Transverse colon (tissue), 4 donors: ENCODE measurements at regions not wholly inside any gene's neighbourhood (a gene's known extent, or its start where the extent isn't known, plus 50 kb on each side); places are given as distances from the start of the nearest gene placed in this dataset.
"Not testable (repeated sequence)": the region's sequence is repeated elsewhere in the genome, so short reads cannot be mapped to it uniquely, and the experiment has no call there.

Experiments
- DNase-seq: peaks from one replicate; pipeline ENCODE4 v3.0.0-alpha.2; 2019
- H3K27ac ChIP-seq, 4 donors: fragments of 200-600 bp; sonication (generic); 2 replicates each; pipeline ENCODE4 v1.5.1; 2016 to 2018; ENCODE audit warnings: inconsistent platforms in 4 of 4
- H3K27me3 ChIP-seq: fragments of 200-600 bp; sonication (generic); 2 replicates; pipeline ENCODE4 v1.5.1; 2017; ENCODE audit warnings: inconsistent platforms
- H3K36me3 ChIP-seq, 4 donors: fragments of 200-600 bp; sonication (generic); 2 replicates each; pipeline ENCODE4 v1.5.1; 2017 to 2019; ENCODE audit warnings: inconsistent platforms in 4 of 4
- H3K4me1 ChIP-seq, 4 donors: fragments of 200-600 bp; sonication (generic); 2 replicates each; pipeline ENCODE4 v1.5.1; 2017 to 2020; ENCODE audit warnings: inconsistent platforms in 4 of 4
- H3K4me3 ChIP-seq, 4 donors: fragments of 200-600 bp; sonication (generic); 1 replicate in 1 of 4; 2 replicates in 3 of 4; pipeline versions ENCODE4 v1.5.1 to v1.6.1; 2017 to 2019; ENCODE audit warnings: inconsistent platforms in 4 of 4
- H3K9me3 ChIP-seq, 2 donors: fragments of 200-600 bp; sonication (generic); 2 replicates each; pipeline ENCODE4 v1.5.1; 2017 to 2019; ENCODE audit warnings: inconsistent platforms in 2 of 2
- CTCF ChIP-seq, 5 experiments: fragments of 200-600 bp in 3 of 5; fragments of 450-650 bp in 2 of 5; sonication (generic) in 3 of 5; IDR thresholded peaks; 1 replicate in 2 of 5; 2 replicates in 3 of 5; pipeline ENCODE4 v1.5.1; 2016 to 2017; ENCODE audit warnings: antibody characterized with exemption in 5 of 5, inconsistent platforms in 3 of 5, mild to moderate bottlenecking in 2 of 5, moderate library complexity in 1 of 5
- EP300 ChIP-seq: sonication (generic); formaldehyde crosslinking; IDR thresholded peaks from one replicate; pipeline ENCODE4 v1.6.1; 2017; ENCODE audit warnings: antibody characterized with exemption, low read depth
- POLR2A ChIP-seq: fragments of 450-650 bp; IDR thresholded peaks from one replicate; pipeline ENCODE4 v1.6.1; 2016; ENCODE audit warnings: antibody characterized with exemption, mild to moderate bottlenecking, moderate library complexity
- POLR2AphosphoS5 ChIP-seq, 3 donors: sonication (generic); formaldehyde crosslinking; IDR thresholded peaks; one replicate each; pipeline ENCODE4 v1.6.1; 2016; ENCODE audit warnings: antibody characterized with exemption in 3 of 3
- WGBS, 2 donors: methylation state at CpG; one replicate each; pipeline ENCODE4 v1.1.5; 2018; ENCODE audit warnings: low coverage in 1 of 2; 5-methylcytosine and 5-hydroxymethylcytosine counted together
- in situ Hi-C, 4 donors: fragments of 200-750 bp; cut with MboI; loops; one replicate each; pipeline versions ENCODE4 v1.15.0 to v1.15.1; 2017; ENCODE audit warnings: low sequenced_read_pairs in 3 of 4, low pct_ligation_motif_present in 1 of 4, low pct_unique_long_range_greater_than_20kb in 1 of 4
- intact Hi-C: fragments of 100-400 bp; cut with DNase I; formaldehyde crosslinking; loops from one replicate; pipeline ENCODE4 v1.15.1; 2023; ENCODE audit warnings: low total_unique reads

- peaks cover 3% of the 10 kb centered on the region for H3K27me3 ChIP-seq
- H3K36me3 ChIP-seq = no peaks in the 10 kb centered on the region
- no peak for DNase-seq
- no peaks in the 10 kb centered on the region for H3K4me1 ChIP-seq
- H3K9me3 ChIP-seq = no peaks in the 10 kb centered on the region
- H3K4me3 ChIP-seq = no peak overlapping the region
- in situ Hi-C loops (no loop called here), intact Hi-C loops (no loop called here)
- WGBS, 2 donors = 68% methylated on average over 3 of the region's 5 CpGs; no CpG with 5 or more reads in 1 of the 2 donors
- no peak overlapping the region for H3K27ac ChIP-seq
- TF ChIP-seq POLR2A = no peak
- TF ChIP-seq EP300 = no peak
Measured at GRCh38 chr12:131466306-131466705, 244.6 kb upstream of the SFSWAP start.

GRCh38 chr12:131466932-131467331, 244.0 kb upstream of the SFSWAP start:
- Histone ChIP-seq H3K4me3 (no peak overlapping the region), H3K36me3 (no peaks in the 10 kb centered on the region), H3K27me3 (peaks cover 3% of the 10 kb centered on the region), H3K27ac (no peak overlapping the region), H3K4me1 (no peaks in the 10 kb centered on the region), H3K9me3 (no peaks in the 10 kb centered on the region)
- in situ Hi-C loops (no loop called here), intact Hi-C loops (no loop called here)
- DNase-seq = no peak
- TF ChIP-seq POLR2A (no peak), CTCF (IDR thresholded peaks at IDR 0.05) (no peak), POLR2AphosphoS5 (IDR thresholded peaks at IDR 0.05) (no peak), EP300 (no peak)
- WGBS, 2 donors = 90% methylated on average over 4 of the region's 4 CpGs; no CpG with 5 or more reads in 1 of the 2 donors

- Histone ChIP-seq H3K27ac (no peak overlapping the region), H3K27me3 (peaks cover 3% of the 10 kb centered on the region), H3K4me1 (no peaks in the 10 kb centered on the region), H3K36me3 (no peaks in the 10 kb centered on the region), H3K9me3 (no peaks in the 10 kb centered on the region), H3K4me3 (no peak overlapping the region)
- no peak for TF ChIP-seq POLR2A
- TF ChIP-seq POLR2AphosphoS5 (IDR thresholded peaks at IDR 0.05) = no peak
- no peak for TF ChIP-seq CTCF (IDR thresholded peaks at IDR 0.05)
- no peak for TF ChIP-seq EP300
- intact Hi-C loops (no loop called here), in situ Hi-C loops (no loop called here)
- no peak for DNase-seq
- WGBS, 2 donors = 76% methylated on average over 5 of the region's 5 CpGs; no CpG with 5 or more reads in 1 of the 2 donors
Measured at GRCh38 chr12:131468206-131468605, 242.7 kb upstream of the SFSWAP start.

- H3K4me3 ChIP-seq, H3K36me3 ChIP-seq, H3K27me3 ChIP-seq, intact Hi-C loops, H3K27ac ChIP-seq, in situ Hi-C loops, DNase-seq, H3K9me3 ChIP-seq, H3K4me1 ChIP-seq: not testable (repeated sequence)
- WGBS, 2 donors = 74% methylated on average over 4 of the region's 10 CpGs; no CpG with 5 or more reads in 1 of the 2 donors
Measured at GRCh38 chr12:131469945-131470344, 240.9 kb upstream of the SFSWAP start.

GRCh38 chr12:131471271-131471905, 239.5 kb upstream of the SFSWAP start:
- in situ Hi-C loops (no loop called here), intact Hi-C loops (no loop called here)
- Histone ChIP-seq H3K4me1 (no peaks in the 10 kb centered on the region), H3K27me3 (peaks cover 3% of the 10 kb centered on the region), H3K4me3 (no peak overlapping the region), H3K36me3 (no peaks in the 10 kb centered on the region), H3K9me3 (no peaks in the 10 kb centered on the region), H3K27ac (no peak overlapping the region)
- 50% methylated on average over 20 of the region's 20 CpGs; no CpG with 5 or more reads in 1 of the 2 donors for WGBS, 2 donors
- TF ChIP-seq EP300 (no peak), POLR2AphosphoS5 (IDR thresholded peaks at IDR 0.05) (no peak), POLR2A (no peak), CTCF (IDR thresholded peaks at IDR 0.05) (no peak)
- no peak for DNase-seq
